ENCODE measurements at regions not wholly inside any gene's neighbourhood (a gene's known extent, or its start where the extent isn't known, plus 50 kb on each side); places are given as distances from the start of the nearest gene placed in this dataset.
"Not testable (repeated sequence)": the region's sequence is repeated elsewhere in the genome, so short reads cannot be mapped to it uniquely, and the experiment has no call there.

- H3K27ac ChIP-seq; H3K4me3 ChIP-seq; POLR2A ChIA-PET; H3K4me1 ChIP-seq; H3K4me2 ChIP-seq; FAIRE-seq; DNase-seq (ENCODE audit: low read depth in 1 of 2, low spot score in 1 of 2); ATAC-seq: not testable (repeated sequence)
- peak; percentile 96 for TF ChIP-seq ZFP36 (IDR thresholded peaks at IDR 0.05; ENCODE audit: borderline replicate concordance, partially characterized antibody)
- H3K9me3 ChIP-seq: peaks cover 30% of the 10 kb centered on the region
- CTCF ChIA-PET: interaction anchor here (0.6 kb wide), 1 partner anchor 794 kb away, joined by 4 read pairs; no protein-coding TSS in a partner anchor
- 49% methylated on average over 4 of the region's 4 CpGs for WGBS (ENCODE audit: missing lambda C conversion rate)
These were observed 66.3 kb upstream of the AGR3 start for GRCh38 chr7:16948110-16948509.

GRCh38 chr7:16951483-16952080, 69.8 kb upstream of the AGR3 start:
- H3K4me3 ChIP-seq: no peak overlapping the region
- H3K9me3 ChIP-seq: peaks cover 20% of the 10 kb centered on the region
- WGBS (ENCODE audit: missing lambda C conversion rate): 89% methylated on average over 3 of the region's 3 CpGs
- no peak overlapping the region for H3K4me2 ChIP-seq
- no peaks in the 10 kb centered on the region for H3K4me1 ChIP-seq
- ATAC-seq (no peak), FAIRE-seq (no peak), DNase-seq (ENCODE audit: low read depth in 1 of 2, low spot score in 1 of 2) (no peak)
- CTCF ChIA-PET: interaction anchor here (1.0 kb wide), 1 partner anchor 150 kb away, joined by 3 read pairs; no protein-coding TSS in a partner anchor
- POLR2A ChIA-PET: no interaction called here
- no peak overlapping the region for H3K27ac ChIP-seq
- TF ChIP-seq HOXA7 (CRISPR knock-in tag; IDR thresholded peaks at IDR 0.05) (no peak), CBX8 (IDR thresholded peaks at IDR 0.05) (no peak), NR3C1 (IDR thresholded peaks at IDR 0.05) (no peak), ATOH8 (CRISPR knock-in tag; IDR thresholded peaks at IDR 0.05; ENCODE audit: low read depth) (no peak), HMGXB4 (CRISPR knock-in tag; IDR thresholded peaks at IDR 0.05; ENCODE audit: borderline replicate concordance) (no peak), RAD21 (conservative IDR thresholded peaks at IDR 0.05 in 1 of 2, IDR thresholded peaks at IDR 0.05 in 1 of 2) (no peak), MAZ (IDR thresholded peaks at IDR 0.05; ENCODE audit: borderline replicate concordance, low read depth, low read length) (no peak), NPAS2 (CRISPR knock-in tag; IDR thresholded peaks at IDR 0.05; ENCODE audit: borderline replicate concordance) (no peak), MYC (IDR thresholded peaks at IDR 0.05; ENCODE audit: borderline replicate concordance, low read length) (no peak), GATA3 (IDR thresholded peaks at IDR 0.05; ENCODE audit: borderline replicate concordance) (no peak)

GRCh38 chr7:16954321-16954720, 72.5 kb upstream of the AGR3 start:
- CTCF ChIA-PET: interaction anchor here (0.6 to 1.1 kb wide), 3 partner anchors 10 to 229 kb away, joined by 3 to 4 read pairs (median 4); no protein-coding TSS in a partner anchor
- no peak for FAIRE-seq
- peaks cover 1% of the 10 kb centered on the region; the same call in 1 of the 3 replicates for H3K9me3 ChIP-seq
- TF ChIP-seq HEYL (CRISPR knock-in tag; IDR thresholded peaks at IDR 0.05) (no peak), REST (IDR thresholded peaks at IDR 0.05) (no peak), MAFK (IDR thresholded peaks at IDR 0.05; ENCODE audit: partially characterized antibody) (no peak), NPAS2 (CRISPR knock-in tag; IDR thresholded peaks at IDR 0.05; ENCODE audit: borderline replicate concordance) (no peak), MAZ (IDR thresholded peaks at IDR 0.05; ENCODE audit: borderline replicate concordance, low read depth, low read length) (no peak), HDAC2 (IDR thresholded peaks at IDR 0.05) (no peak), ATOH8 (CRISPR knock-in tag; IDR thresholded peaks at IDR 0.05; ENCODE audit: low read depth) (no peak), HOXA7 (CRISPR knock-in tag; IDR thresholded peaks at IDR 0.05) (no peak), RCOR1 (IDR thresholded peaks at IDR 0.05; ENCODE audit: low read depth, low read length) (no peak), EP300 (IDR thresholded peaks at IDR 0.05) (no peak), FOXS1 (CRISPR knock-in tag; IDR thresholded peaks at IDR 0.05) (no peak), HMGXB4 (CRISPR knock-in tag; IDR thresholded peaks at IDR 0.05; ENCODE audit: borderline replicate concordance) (no peak), ESRRA (IDR thresholded peaks at IDR 0.05; ENCODE audit: borderline replicate concordance, low read length) (no peak), FOSL2 (IDR thresholded peaks at IDR 0.05) (no peak), FOSL2 (CRISPR knock-in tag; IDR thresholded peaks at IDR 0.05) (no peak), FOSB (CRISPR knock-in tag; IDR thresholded peaks at IDR 0.05) (no peak), CBX2 (IDR thresholded peaks at IDR 0.05; ENCODE audit: borderline replicate concordance, low read depth) (no peak), RNF2 (IDR thresholded peaks at IDR 0.05; ENCODE audit: borderline replicate concordance, low read depth) (no peak)

More at GRCh38 chr7:16954321-16954720, 72.5 kb upstream of the AGR3 start:
- POLR2A ChIA-PET: no interaction called here
- no peak for ATAC-seq
- no peak overlapping the region for H3K4me2 ChIP-seq
- H3K27ac ChIP-seq: no peak overlapping the region
- H3K4me3 ChIP-seq: no peak overlapping the region
- DNase-seq (ENCODE audit: low read depth in 1 of 2, low spot score in 1 of 2): no peak
- WGBS (ENCODE audit: missing lambda C conversion rate): 88% methylated on average over 3 of the region's 3 CpGs
- H3K4me1 ChIP-seq: no peaks in the 10 kb centered on the region
